Erythroblast (primary cell): ENCODE measurements at regions not wholly inside any gene's neighbourhood (a gene's known extent, or its start where the extent isn't known, plus 50 kb on each side); places are given as distances from the start of the nearest gene placed in this dataset.
A peak's percentile ranks its signal among the peaks of the same experiment; 100 is the strongest.

Experiments used
- DNase-seq, 2 experiments: peaks; one replicate each; lab custom pipeline; 2025; lab: John Stamatoyannopoulos, UW
- GATA1 ChIP-seq: IDR thresholded peaks from 2 replicates; pipeline ENCODE4 v1.6.1; 2011; ENCODE audit warnings: low read depth, mild to moderate bottlenecking, control low read depth, low read length, moderate library complexity
- POLR2A ChIP-seq: IDR thresholded peaks from 2 replicates; pipeline ENCODE4 v1.6.1; 2011; ENCODE audit warnings: mild to moderate bottlenecking, low read length

DNA sequence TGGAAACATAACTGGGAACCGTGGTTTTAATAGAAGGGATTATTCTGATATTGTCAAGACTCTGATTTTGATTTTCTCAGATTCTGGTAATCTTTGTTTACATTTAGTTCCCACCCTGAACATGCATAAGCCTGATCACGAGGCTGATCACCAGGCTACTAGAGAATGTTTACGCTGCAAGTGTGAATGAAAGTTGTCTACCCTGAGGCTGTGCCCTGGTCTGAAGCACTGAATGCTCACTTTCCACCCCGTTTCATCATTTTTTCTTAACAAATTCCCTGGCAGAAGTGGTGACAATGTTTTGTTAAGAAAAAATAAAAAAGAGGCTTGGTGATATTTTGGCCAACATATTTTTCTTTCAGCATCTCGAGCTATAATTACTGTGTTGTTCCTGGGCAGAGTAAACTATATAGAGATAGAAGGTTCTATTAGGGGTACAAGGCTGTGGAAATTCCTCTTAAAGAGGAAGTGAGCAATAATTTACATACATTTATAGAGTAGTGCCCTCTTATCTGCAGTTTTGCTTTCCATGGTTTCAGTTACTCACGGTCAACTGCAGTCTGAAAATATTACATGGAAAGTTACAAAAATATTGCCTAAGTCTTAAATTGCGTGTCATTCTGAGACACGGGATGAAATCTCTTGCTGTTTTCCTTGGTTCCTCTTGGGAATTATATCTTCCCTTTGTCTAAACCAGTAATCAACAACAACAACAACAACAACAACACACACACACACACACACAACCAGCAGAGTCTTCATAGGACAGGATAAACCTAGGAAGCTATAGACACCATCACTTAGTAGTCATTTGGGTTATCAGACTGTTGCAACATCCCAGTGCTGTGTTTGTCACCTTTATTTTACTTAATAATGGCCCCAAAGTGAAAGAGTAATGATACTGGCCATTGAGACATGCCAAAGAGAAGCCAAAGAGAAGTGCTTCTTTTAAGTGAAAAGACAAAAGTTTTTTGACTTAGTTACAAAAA is 566.6 kb upstream of the CITED2 start:
- DNase-seq = no peak
- TF ChIP-seq GATA1 = no peak

DNA sequence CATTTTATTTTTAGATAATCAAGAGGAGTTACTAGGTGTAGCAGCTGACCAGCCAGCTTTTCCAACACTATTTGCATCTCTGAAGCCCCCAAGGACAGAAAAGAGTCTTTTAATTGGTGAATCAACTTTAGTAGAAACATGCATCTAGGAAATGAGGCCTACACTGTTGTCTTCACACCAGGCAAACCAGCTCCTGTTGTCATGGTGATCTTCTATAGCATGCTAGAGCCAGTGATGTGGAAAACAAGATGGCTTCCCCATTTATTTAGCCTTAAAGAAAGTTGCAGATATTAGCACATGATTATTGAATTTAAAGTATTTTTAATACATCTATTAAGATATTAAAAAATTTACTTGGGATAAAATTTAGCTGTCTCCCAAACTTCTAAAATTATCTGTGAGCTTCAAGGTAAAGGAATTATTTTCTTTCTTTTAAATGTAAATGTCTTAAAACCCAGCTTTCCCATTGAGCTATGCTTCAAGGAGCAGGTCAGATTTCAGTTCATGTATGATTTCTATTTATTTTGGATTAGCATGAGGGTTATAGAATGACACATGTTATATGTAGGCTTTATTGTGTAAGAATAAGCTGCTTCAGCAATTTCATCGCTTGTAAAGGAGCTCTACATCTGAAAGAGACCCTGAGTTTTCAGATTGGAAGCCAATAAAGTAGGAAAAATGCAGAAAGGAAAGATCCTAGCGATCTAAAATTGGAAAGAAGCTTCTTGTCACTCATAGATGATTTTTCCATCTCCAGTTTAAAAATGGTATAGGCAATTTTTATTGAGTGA is 564.9 kb upstream of the CITED2 start:
- no peak for DNase-seq
- no peak for TF ChIP-seq POLR2A

DNA sequence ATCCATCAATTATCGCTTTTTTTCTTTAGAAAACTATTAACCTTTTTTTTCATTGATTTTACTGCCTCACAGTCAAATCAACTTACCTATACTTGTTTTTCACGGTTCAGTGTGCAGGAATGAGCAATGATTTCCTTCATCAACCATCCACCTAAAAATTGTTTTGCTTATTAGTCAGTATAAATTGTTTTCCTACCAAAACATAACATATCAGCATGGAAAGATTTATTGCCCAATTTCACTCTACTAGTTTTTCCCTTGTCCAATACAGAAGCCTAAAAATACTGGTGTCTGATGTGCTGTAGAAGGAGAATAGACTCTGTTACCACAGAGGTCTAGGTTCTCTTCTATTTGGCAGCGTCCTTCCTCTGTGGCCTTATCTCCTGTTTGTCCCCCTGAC is 558.2 kb upstream of the CITED2 start:
- DNase-seq = no peak
- no peak for TF ChIP-seq POLR2A
- no peak for TF ChIP-seq GATA1

DNA sequence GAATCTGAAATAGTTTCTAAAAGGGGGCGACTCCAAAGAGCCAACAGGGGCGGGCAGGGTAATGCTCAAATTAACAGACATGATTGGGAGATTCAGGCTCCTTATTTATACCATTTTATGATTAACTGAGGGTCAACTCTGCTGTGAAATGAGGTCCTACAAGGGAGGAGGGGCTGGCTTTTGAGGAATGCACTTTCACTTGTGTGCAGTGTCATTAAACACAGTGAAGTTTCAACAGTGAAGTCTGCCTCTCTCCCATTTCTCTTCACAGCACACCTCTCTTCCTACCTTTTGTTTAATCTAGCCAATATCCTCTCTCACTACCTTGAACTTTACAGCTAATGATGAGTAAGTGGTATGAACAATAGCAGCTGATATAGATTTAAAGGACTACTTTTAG is 557.3 kb upstream of the CITED2 start:
- no peak for TF ChIP-seq POLR2A
- no peak for TF ChIP-seq GATA1
- no peak for DNase-seq

DNA sequence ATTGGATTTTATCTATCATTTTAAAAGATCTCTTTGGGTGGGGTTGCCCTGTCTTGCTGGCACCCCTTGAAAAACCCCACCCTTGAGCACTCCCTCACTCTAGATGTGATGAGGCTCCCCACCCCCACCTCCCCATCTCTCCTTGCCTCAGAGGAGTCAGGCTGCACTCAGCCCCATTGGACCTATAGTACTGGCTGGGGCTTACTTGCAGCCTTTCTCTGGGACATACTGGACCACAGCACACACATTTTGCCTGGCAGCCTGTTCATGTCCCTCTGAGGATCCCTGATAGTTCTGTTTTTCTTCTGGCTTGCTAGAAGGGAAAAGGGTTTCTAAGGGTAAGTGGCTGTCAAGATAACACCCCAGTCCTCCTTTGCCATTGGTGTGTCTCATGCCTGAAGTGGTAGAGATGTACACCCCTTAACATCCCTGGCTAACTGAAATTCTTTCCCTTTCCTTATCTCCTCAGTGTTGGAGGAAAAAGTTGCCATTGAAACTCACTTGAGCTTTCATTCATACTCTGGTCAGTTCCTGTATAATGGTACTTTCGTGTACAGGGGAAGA is 553.4 kb upstream of the CITED2 start:
- DNase-seq = peak; percentile 33 to 40
- TF ChIP-seq POLR2A (no peak), GATA1 (no peak)

DNA sequence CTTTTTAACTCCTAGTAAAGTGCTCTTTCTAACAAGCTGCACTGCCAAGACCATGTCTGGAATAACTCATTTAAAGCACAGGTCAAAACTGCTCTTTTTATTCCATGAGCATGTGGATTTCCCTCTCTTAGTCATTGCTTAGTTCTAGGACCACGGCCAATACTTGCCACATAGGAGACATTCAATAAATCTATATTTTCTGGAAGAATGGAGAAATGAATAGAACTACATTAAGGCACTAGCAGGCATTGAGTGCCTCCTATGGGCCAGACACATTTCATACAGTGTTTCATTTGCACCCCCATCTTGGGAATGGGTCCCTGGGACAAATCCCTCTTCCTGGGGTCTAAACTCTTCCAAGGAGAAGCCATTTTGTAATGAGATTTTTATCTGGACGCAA is 552.8 kb upstream of the CITED2 start:
- no peak for TF ChIP-seq GATA1
- TF ChIP-seq POLR2A = no peak
- DNase-seq = peak; percentile 48 to 63

DNA sequence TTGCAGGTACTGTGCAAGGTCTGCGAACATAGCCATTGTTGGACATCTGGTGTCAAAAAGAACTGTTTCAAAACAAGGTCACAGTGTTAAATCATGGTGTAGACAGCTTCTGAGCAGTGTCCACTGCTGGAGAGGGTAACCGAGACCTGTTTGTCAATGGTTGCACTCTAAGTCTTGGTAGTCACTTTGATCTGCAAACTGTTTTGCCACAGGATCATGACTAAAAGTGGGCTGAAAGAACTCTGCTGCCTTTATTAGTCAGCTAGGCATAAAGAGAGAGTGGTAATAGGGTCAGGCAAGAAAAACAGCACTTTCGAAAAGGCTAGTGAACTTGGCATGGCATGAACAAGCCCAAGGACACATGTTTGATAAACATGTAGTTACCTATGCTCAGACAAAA is 552.3 kb upstream of the CITED2 start:
- no peak for DNase-seq
- TF ChIP-seq GATA1 (no peak), POLR2A (no peak)

DNA sequence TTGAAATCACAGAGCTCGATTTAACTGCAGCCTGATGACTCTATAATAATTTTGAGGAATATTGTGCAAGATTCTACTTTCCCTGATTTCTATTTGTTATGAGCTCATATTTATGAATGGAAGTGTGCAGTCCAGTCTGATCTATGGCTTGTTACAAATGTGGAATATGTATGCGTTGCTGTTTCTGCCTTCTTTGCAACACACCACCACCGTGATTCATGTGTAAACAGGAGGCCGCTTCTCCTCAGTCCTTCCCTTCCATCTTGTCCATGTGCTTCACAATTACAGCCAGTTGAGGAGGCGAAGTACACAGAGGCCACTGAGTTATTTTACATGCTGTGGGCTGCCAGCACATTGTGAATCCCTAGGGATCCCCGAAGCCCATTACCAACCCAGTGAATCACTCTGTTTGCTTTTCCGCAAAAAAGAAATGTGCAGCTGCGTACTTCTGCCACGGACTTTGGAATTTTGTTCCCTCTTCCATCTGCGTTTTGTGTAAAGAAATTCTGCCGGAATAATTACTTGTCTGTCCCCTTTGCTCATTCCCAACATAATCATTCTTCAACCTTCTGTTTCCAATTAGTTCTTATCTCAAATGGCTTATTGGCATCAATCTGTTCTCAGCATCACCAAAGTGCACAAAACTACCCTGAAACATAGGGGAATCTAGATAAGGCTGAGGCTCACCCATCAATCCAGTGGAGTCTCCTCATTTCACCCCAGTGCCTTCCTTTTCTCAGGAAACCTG is 551.6 kb upstream of the CITED2 start:
- peak in 1 of 2 experiments; percentile 21 for DNase-seq
- TF ChIP-seq POLR2A = no peak
- TF ChIP-seq GATA1 = no peak

DNA sequence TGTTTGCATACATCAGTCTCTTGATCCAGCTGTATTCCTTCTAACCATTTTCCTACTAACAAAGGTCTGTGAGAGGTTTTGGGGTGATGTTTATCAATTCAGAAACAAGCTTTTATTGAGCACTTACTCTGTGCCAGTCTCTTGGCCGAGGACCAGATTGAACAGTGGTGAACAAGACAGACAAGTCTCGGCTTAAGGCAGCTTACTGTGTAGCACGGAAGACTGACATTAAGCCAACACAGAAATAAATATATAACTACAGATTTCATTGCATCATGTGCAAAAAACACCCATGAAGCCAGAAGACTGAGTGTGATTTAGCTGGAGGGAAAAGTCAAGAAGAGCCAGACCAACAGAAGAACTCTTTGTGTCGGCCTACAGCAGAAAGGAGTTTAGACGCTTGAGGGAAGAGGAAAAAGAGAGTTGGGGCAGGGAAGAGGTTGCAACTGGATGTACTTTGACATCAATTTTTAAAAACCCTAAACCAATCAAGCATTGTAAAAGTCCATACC is 549.6 kb upstream of the CITED2 start:
- no peak for DNase-seq
- TF ChIP-seq POLR2A (no peak), GATA1 (no peak)

DNA sequence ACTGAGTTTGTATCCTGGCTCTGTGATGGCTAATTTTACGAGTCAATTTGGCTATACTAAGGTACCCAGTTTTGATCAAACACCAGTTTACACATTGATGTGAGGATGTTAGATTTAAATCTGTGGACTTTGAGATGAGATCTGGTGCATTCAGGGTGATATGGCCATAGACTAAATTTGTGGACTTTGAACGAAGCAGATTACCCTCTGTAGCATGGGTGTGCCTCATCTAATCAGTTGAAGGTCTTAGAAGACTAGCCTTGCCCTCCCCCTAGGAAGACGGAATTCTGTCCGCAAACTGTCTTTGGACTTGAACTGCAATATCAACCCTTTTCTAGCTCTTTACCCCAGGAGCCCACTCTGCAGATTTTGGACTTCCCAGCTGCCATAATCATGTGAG is 547.8 kb upstream of the CITED2 start:
- no peak for DNase-seq
- TF ChIP-seq POLR2A (no peak), GATA1 (no peak)

DNA sequence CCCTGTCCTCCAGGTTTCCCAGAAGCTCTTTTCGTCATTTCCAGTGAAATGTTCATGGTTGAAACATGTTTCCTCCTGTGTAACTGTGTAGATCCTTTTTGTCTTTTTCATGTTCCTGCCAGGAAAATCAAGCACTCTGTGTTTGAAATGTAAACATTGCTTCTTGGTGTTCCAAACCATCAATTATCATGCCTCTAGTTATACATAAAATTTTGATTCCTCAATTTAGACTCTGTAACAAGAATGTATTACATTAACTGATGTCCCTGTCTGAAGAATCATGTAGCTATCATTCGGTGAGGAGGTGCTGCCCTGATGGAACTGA is 546.3 kb upstream of the CITED2 start:
- TF ChIP-seq GATA1 (no peak), POLR2A (no peak)
- no peak for DNase-seq

DNA sequence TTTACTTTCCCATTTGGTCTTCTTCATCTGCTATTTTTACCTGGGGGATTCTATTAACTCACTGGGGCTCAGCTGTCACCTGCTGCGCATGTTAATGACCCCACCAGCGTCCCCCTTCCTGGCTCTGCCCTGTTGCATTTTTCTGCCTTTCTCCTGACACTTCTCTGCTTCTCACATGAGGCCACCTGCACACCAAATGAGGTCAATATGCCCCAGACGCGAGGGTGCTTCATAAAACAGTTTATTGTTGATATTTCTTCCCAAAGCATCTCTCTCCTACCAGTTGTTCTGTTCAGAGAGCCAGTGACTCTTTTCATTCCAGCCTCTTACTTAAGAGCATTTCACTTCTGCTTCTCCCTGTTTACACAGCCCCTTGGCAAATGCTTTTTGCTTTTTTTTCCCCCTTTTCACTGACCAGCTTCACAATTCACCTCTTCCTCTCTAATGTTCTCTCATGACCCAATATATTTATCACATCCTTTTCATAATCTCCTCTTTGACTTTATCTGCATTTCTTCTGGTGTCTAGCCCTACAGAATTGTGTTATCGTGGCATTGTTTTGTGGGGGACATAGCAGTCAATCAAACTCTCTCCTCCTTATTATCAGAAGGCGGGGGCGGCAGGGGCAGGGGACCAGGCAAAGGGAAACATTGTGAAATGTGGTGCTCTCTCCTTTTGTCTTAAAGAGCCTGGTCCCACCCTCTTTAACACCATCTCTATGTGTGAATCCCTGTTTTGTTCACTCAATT is 545.8 kb upstream of the CITED2 start:
- TF ChIP-seq POLR2A (no peak), GATA1 (no peak)
- peak in 1 of 2 experiments; percentile 9 for DNase-seq
